GM19324 (cell line): ENCODE measurements at regions not wholly inside any gene's neighbourhood (a gene's known extent, or its start where the extent isn't known, plus 50 kb on each side); places are given as distances from the start of the nearest gene placed in this dataset.
"Not testable (repeated sequence)": the region's sequence is repeated elsewhere in the genome, so short reads cannot be mapped to it uniquely, and the experiment has no call there.

ENCODE experiments used
- ATAC-seq: cut with Tn5 transposase; IDR thresholded peaks from one replicate; pipeline ENCODE4 v1.9.1; 2021; ENCODE audit warnings: mild to moderate bottlenecking, moderate library complexity; ENCODE audit not compliant: unreplicated experiment, low FRiP score

GRCh38 chr20:55316753-55317152 lies 688.6 kb downstream of the CBLN4 start:
- ATAC-seq: no peak

GRCh38 chr20:55310844-55311243 lies 694.5 kb downstream of the CBLN4 start:
- not testable (repeated sequence) for ATAC-seq

GRCh38 chr20:55291261-55291660 lies 714.1 kb downstream of the CBLN4 start:
- no peak for ATAC-seq

- ATAC-seq: no peak
Measured at GRCh38 chr20:55283889-55284288, 721.4 kb downstream of the CBLN4 start.

- ATAC-seq: no peak
Measured at GRCh38 chr20:55273149-55273548, 732.2 kb downstream of the CBLN4 start.

GRCh38 chr20:55271371-55271770 lies 733.9 kb downstream of the CBLN4 start:
- no peak for ATAC-seq

GRCh38 chr20:55269913-55270312 lies 735.4 kb downstream of the CBLN4 start:
- ATAC-seq: no peak

GRCh38 chr20:55266361-55266760 lies 739.0 kb downstream of the CBLN4 start:
- ATAC-seq: no peak

GRCh38 chr20:55264703-55265239 lies 740.5 kb downstream of the CBLN4 start:
- no peak for ATAC-seq

GRCh38 chr20:55258559-55258958 lies 746.8 kb downstream of the CBLN4 start:
- no peak for ATAC-seq

GRCh38 chr20:55255016-55255415 lies 750.3 kb downstream of the CBLN4 start:
- no peak for ATAC-seq

- no peak for ATAC-seq
Measured at GRCh38 chr20:55253781-55254180, 751.5 kb downstream of the CBLN4 start.

GRCh38 chr20:55252521-55252920 lies 752.8 kb downstream of the CBLN4 start:
- no peak for ATAC-seq

GRCh38 chr20:55251170-55251569 lies 754.1 kb downstream of the CBLN4 start:
- no peak for ATAC-seq

- ATAC-seq: no peak
Measured at GRCh38 chr20:55242853-55243252, 762.5 kb downstream of the CBLN4 start.

- ATAC-seq: no peak
Measured at GRCh38 chr20:55239269-55239668, 763.9 kb downstream of the DOK5 start.

GRCh38 chr20:55232647-55233046 lies 757.3 kb downstream of the DOK5 start:
- no peak for ATAC-seq

GRCh38 chr20:55229451-55229850 lies 754.1 kb downstream of the DOK5 start:
- no peak for ATAC-seq

- no peak for ATAC-seq
Measured at GRCh38 chr20:55216525-55217242, 741.3 kb downstream of the DOK5 start.

- ATAC-seq: no peak
Measured at GRCh38 chr20:55213653-55214052, 738.3 kb downstream of the DOK5 start.

GRCh38 chr20:55211481-55211880 lies 736.1 kb downstream of the DOK5 start:
- ATAC-seq: no peak

GRCh38 chr20:55205665-55206064 lies 730.3 kb downstream of the DOK5 start:
- ATAC-seq: no peak
